ENCODE measurements at regions not wholly inside any gene's neighbourhood (a gene's known extent, or its start where the extent isn't known, plus 50 kb on each side); places are given as distances from the start of the nearest gene placed in this dataset.

DNA sequence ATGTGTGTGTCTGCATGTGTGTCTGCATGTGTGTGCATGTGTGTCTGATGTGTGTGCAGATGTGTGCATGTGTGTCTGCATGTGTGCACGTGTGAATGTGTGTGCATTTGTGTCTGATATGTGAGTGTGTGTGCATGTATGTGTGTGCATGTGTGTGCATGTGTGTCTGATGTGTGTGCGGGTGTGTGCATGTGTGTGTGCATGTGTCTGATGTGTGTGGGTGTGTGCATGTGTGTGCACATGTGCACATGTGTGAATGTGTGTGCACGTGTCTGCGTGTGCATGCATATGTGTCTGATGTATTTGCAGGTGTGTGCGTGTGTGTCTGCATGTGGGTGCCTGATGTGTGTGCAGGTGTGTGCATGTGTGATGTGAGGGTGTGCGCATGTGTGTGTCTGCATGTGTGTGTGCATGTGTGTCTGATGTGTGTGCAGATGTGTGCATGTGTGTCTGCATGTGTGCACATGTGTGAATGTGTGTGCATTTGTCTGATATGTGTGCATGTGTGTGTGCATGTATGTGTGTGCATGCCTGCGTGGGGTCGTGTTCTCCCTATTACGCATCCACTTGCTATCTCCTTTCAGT, 470.1 kb upstream of the HS6ST1 start:
- peaks cover 10 to 13% of the 10 kb centered on the region in 2 donors for H3K9me3 Mint-ChIP-seq
- no peak overlapping the region for H3K27ac Mint-ChIP-seq
- no peaks in the 10 kb centered on the region for H3K36me3 Mint-ChIP-seq
- ATAC-seq (no peak), DNase-seq (ENCODE audit: low spot score in 2 of 2) (no peak)

DNA sequence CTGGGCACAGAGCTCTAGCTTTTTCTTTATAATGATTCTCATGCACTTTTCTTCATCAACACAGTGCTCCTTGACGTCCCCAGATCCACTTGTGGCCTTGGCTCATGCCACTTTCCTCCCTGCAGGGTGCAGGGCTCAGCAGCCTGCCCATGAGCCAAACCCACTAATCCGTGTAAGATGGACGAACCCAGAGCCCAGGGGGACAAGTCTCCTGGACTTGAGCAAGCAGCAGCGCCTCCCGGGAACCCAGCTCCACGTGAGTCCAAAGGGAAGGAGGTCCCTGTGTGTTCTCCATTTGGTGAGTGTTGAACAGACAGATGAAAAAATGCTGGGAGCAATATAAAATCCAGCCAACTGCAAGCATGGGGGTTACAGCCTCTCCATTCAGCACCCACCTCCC, 470.6 kb upstream of the HS6ST1 start:
- no peaks in the 10 kb centered on the region for H3K36me3 Mint-ChIP-seq
- DNase-seq (ENCODE audit: low spot score in 2 of 2) (no peak), ATAC-seq (no peak)
- no peak overlapping the region for H3K27ac Mint-ChIP-seq
- peaks cover 10 to 13% of the 10 kb centered on the region in 2 donors for H3K9me3 Mint-ChIP-seq

DNA sequence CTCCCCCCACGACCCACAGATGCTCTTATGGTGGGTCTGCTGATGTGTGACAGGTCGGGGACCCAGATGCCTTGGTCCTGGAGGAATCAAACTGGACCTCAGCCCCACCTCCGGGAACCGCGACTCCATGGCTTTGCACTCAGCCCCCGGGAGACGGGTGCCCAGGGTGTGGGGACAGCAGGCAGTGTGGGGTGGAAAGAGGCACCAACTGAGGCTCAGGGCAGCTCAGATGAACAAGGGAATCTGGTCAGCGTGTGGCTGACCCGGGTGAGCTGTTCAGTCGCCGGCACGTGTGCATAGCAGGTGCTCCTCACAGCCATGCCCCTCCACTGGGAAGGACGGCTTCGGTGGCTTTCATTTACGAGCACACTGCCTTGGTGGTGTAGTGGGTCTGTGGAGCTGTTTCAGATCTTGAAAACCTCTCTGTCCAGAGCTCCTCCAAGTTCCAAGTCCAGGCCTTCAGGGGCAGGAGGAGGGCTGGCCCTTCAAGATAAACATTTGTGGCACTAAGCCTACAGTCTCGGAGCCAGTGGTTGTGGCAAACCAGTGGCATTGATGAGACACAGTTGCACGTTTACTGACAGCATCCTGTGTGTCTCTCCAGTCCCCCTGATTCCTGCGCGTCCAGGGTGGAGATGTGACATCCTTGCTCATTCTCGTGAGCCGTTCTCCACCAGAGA, 471.2 kb upstream of the HS6ST1 start:
- no peak overlapping the region for H3K27ac Mint-ChIP-seq
- no peaks in the 10 kb centered on the region for H3K36me3 Mint-ChIP-seq
- H3K9me3 Mint-ChIP-seq = peaks cover 10 to 13% of the 10 kb centered on the region in 2 donors
- ATAC-seq (no peak), DNase-seq (ENCODE audit: low spot score in 2 of 2) (no peak)

DNA sequence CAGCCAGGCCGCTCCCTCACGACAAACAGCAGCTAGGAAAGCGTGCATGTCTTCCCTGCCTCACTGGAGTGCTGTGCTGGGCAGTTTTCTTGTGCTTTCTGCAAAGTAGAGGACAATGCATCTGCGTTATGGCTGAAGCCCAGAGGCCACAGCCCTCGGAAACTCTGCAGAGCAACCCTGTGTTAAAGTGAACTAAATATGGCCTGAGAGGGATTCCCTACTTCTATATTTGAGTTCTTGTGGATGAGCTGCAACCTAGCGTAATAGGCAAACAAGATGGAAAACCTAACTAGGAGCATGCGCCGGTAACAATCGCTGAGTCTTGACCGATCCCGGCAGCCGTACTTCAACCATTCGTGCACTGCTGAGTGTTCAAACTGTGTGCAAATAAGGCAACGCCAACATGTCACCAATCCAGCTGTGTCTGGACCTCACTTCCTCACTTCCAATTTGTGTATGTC, 471.9 kb upstream of the HS6ST1 start:
- ATAC-seq (no peak), DNase-seq (ENCODE audit: low spot score in 2 of 2) (no peak)
- Mint-ChIP-seq H3K27ac (no peak overlapping the region), H3K36me3 (no peaks in the 10 kb centered on the region), H3K9me3 (peaks cover 10 to 13% of the 10 kb centered on the region in 2 donors)

DNA sequence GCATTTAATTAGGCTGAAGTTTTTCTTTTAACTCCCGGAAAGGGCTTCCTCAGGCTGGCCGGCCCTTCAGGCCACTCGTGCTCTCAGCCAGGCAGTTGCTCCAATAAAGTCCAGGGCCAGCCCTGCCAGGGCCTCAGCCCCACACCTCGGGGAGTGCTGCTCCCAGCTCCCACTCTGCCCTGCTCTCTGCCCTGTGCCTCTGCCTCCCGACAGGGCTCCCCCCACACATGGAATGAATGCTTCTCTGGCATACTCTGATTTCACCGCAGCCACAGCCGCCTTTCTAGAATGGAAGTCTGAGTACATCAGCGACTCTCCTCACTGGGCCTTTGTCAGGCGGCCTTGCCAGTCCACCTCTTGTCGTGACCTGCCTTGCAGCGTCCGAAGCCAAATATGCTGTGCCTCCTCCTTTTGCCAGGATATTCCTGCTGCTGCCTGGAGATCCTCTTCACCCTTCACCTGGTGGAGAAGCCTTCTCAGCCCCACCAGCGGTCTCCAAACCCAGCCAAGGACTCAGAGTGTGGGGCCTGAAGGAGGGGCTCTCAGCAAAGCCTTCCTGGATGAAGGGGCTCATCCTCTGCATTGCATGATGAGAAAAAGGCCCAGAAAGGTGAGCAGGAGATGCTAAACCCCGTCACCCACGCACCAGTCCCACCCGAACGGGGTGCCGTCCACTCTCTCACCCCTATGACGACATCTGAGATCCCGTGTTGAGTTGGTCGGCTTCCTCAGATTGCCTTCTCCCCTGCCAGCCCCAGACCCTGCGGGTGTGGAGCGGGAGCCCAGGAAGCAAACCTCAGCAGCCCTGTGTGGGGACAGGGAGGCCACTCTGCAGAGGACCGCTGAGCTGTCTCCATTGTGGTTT, 472.7 kb upstream of the HS6ST1 start:
- Mint-ChIP-seq H3K36me3 (no peaks in the 10 kb centered on the region), H3K9me3 (peaks cover 10 to 13% of the 10 kb centered on the region in 2 donors), H3K27ac (no peak overlapping the region)
- DNase-seq (ENCODE audit: low spot score in 2 of 2) (no peak), ATAC-seq (no peak)

DNA sequence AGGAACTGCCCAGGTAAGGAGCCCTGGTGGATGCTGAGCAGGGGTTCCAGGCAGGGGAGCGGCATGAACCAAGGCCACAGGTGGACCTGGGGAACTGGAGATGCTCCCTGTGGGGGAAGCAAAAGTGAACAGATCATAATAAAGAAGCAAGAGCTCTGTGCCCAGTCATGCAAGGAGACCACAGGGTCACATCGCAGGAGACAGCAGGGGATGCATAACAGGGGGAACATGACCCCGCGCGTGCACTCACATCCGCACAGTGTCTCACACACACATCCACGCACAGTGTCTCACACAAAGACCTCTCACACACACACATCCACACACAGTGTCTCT, 473.3 kb upstream of the HS6ST1 start:
- Mint-ChIP-seq H3K27ac (no peak overlapping the region), H3K9me3 (peaks cover 10 to 13% of the 10 kb centered on the region in 2 donors), H3K36me3 (no peaks in the 10 kb centered on the region)
- DNase-seq (ENCODE audit: low spot score in 2 of 2) = no peak
- no peak for ATAC-seq

DNA sequence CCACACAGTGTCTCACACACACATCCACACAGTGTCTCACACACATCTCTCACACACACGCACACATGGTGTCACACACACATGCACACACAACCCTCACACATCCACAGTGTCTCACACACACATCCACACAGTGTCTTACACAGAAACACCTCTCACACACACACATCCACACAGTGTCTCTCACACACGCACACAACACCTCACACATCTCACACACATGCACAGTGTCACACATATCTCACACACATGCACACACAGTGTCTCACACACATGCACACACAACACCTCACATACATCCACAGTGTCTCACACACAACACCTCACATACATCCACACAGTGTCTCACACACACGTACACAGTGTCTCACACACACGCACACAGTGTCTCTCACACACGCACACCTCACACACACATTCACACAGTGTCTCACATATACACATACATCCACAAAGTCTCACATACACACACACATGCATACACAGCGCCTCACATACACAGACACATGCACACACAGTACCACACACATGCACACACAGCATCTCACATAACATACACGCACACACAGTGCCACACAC, 473.9 kb upstream of the HS6ST1 start:
- no peak overlapping the region for H3K27ac Mint-ChIP-seq
- peaks cover 10 to 13% of the 10 kb centered on the region in 2 donors for H3K9me3 Mint-ChIP-seq
- ATAC-seq = no peak
- DNase-seq (ENCODE audit: low spot score in 2 of 2) = no peak
- H3K36me3 Mint-ChIP-seq = no peaks in the 10 kb centered on the region

DNA sequence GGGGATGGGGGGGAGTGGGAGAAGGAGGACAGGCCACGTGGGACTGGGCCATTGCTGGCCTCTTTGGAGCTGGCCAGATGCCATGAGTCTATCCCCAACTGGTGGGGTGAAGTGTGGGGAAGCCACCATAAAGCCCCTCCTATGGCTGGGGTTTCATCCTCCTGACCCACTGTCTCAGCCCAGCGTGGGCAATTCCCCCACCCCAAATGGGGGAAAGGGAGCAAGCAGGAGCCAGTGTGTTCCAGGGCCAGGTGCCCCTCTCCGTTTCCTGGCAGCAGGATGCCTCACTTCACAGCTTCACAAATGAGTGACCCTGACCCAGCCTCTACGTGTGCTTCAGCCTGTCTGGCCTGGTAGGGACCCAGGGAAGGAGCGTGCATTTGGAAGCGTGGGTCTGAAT, 474.7 kb upstream of the HS6ST1 start:
- H3K27ac Mint-ChIP-seq = no peak overlapping the region

DNA sequence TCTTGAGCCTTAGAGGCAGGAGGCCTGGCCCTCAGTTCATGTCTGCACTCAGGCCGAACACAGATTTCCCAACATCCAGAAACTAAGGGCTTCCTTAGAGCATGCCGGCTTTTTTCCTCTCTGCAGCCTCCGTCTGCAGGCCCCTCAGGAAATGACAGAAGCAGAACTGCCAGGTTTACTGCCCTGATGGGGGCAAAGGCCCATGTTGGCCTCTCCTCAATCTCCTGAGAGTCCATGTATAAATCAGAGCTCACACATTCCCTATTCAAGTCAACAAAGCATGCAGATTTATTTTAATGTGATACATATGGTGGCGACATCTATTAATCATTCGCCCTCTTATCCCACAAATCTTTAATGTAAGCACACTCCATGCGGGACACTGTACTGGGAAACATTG, 475.6 kb upstream of the HS6ST1 start:
- H3K27ac Mint-ChIP-seq = no peak overlapping the region
- H3K9me3 Mint-ChIP-seq = no peaks in the 10 kb centered on the region
- no peak for ATAC-seq
- H3K36me3 Mint-ChIP-seq = no peaks in the 10 kb centered on the region
- DNase-seq (ENCODE audit: low spot score in 2 of 2) = no peak

More for the DNA sequence above, 474.7 kb upstream of the HS6ST1 start:
- no peak for DNase-seq (ENCODE audit: low spot score in 2 of 2)
- no peaks in the 10 kb centered on the region for H3K36me3 Mint-ChIP-seq
- H3K9me3 Mint-ChIP-seq = peaks cover 7 to 9% of the 10 kb centered on the region in 2 donors
- ATAC-seq = no peak

DNA sequence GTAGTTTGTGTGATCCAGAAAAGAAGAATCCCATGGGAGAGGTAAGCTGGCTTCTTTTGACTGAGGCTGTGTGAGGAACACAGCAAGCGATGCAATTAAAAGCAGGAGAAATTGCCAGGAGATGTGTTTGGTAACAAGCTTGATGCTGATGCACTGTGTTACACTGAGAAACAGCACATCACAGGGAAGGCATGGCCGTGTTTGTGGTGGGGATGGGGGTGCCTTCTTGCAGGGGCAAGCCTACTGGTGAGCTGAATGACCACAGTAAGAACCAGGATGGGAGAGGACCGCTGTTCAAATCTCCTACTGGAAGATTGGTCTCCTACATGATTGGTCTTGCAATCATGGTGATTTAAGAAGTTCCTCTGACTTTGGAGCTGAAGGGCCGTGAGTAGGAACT, 477.7 kb upstream of the HS6ST1 start:
- Mint-ChIP-seq H3K9me3 (no peaks in the 10 kb centered on the region), H3K36me3 (no peaks in the 10 kb centered on the region), H3K27ac (no peak overlapping the region)
- ATAC-seq (no peak), DNase-seq (ENCODE audit: low spot score in 2 of 2) (no peak)

DNA sequence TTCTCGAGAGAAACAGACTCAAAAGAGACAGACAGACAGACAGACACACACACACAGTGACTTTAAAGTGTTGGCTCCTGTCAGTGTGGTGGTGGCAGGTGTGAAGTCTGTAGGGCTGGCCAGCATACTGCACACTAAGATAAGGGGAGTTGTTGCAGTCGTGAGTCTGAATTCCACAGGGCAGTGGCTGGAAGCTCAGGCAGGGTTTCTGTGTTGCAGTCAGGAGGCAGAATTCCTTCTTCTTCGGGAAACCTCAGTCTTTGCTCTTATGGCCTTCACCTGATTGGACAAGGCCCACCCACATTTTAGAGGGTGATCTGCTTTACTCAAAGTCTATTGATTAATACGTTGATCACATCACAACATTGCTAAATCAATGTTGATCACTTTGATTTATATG, 478.4 kb upstream of the HS6ST1 start:
- no peaks in the 10 kb centered on the region for H3K36me3 Mint-ChIP-seq
- H3K9me3 Mint-ChIP-seq = no peaks in the 10 kb centered on the region
- no peak overlapping the region for H3K27ac Mint-ChIP-seq
- DNase-seq (ENCODE audit: low spot score in 2 of 2) = no peak
- no peak for ATAC-seq

DNA sequence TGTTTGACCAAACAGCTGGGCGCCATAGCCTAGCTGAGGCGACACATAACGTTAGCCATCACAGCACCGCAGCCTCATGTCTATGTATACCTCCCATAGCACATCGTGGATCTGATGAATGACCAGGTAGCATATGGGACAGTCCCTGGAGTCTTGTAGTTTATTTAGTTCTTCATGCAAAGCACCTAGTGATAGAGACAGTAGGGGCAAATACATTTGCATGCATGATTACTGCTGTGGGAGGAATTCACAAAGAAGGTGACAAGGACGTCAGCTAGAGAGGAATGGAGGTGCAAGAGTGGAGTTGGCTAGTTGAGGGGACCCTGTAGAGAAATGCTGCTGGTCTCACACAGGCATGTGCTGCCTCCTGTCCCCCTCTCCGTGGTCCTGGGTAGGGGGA, 478.9 kb upstream of the HS6ST1 start:
- Mint-ChIP-seq H3K9me3 (no peaks in the 10 kb centered on the region), H3K36me3 (no peaks in the 10 kb centered on the region), H3K27ac (no peak overlapping the region)
- no peak for DNase-seq (ENCODE audit: low spot score in 2 of 2)
- ATAC-seq = no peak

DNA sequence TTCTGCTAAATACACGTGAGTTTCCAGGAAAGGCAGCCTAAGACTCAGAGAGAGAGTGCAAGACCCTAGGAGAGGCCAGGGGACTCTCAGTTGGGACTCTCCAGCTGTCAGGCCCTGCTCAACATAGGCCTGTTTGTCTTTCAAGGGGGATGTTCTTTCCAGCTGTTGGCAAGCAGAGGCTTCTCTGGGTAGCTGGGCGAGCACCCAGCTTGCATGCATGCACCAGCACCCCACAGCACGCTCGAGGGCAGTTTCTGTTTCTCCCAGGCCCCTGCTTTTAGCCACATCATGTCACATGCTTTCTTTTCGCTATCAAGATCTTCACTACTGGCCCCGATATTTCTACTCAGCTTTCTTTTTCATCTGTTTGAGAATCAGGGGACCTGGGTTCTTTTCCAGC, 479.3 kb upstream of the HS6ST1 start:
- ATAC-seq (no peak), DNase-seq (ENCODE audit: low spot score in 2 of 2) (no peak)
- H3K36me3 Mint-ChIP-seq = no peaks in the 10 kb centered on the region
- H3K9me3 Mint-ChIP-seq = no peaks in the 10 kb centered on the region
- H3K27ac Mint-ChIP-seq = no peak overlapping the region

DNA sequence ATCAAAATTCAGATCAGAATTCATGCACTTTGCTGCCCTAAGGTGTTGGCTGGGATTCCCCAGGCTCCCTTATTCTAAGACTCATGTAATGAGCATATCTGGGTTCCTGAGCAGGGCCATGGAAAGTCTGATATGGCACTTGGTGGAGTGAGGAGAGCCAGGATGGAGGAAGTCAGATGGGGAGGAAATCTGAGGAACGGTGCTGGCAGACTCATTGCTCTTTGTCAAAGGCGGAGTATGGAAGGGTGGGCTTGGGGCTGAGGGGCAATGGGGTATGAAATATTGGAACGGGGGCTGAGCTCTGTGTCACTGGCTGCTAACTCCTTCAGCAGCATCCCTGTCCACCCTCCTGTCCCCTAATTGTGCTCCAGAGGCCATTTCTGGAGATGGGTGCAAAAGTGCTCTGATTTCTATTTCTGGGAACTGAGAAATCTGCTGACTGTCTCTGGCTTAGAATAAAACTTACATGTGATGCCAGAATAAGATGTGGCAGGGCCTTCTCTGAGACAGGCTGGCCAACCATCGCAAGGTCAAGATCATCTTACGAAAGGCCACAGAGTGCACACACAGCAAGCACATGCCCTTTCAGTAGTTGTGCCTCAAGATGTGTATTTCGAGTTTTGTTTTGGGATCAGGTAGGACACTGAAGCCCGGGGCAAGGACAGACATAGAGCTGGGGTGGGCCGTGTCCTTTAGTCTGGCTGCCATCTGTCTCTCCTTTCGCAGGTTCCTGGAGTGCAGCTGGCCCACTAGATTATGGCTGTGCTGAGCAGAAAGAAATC, 480.0 kb upstream of the HS6ST1 start:
- ATAC-seq (no peak), DNase-seq (ENCODE audit: low spot score in 2 of 2) (no peak)
- Mint-ChIP-seq H3K27ac (no peak overlapping the region), H3K9me3 (no peaks in the 10 kb centered on the region), H3K36me3 (no peaks in the 10 kb centered on the region)

DNA sequence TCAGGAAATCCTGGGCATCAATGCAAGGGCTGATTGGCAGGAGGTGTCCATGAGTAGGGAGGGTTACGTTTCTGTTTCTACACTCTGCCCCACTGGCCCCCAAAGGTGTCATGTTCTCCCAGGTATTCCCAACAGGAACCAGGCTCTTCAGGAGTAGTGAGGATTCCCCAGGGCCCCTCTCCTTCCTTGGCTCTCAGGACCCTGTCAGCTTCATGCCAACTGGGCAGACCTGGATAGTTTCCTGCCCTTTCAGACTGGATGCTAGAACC, 480.6 kb upstream of the HS6ST1 start:
- H3K27ac Mint-ChIP-seq = no peak overlapping the region
- H3K9me3 Mint-ChIP-seq = no peaks in the 10 kb centered on the region
- no peak for DNase-seq (ENCODE audit: low spot score in 2 of 2)
- ATAC-seq = no peak
- no peaks in the 10 kb centered on the region for H3K36me3 Mint-ChIP-seq

DNA sequence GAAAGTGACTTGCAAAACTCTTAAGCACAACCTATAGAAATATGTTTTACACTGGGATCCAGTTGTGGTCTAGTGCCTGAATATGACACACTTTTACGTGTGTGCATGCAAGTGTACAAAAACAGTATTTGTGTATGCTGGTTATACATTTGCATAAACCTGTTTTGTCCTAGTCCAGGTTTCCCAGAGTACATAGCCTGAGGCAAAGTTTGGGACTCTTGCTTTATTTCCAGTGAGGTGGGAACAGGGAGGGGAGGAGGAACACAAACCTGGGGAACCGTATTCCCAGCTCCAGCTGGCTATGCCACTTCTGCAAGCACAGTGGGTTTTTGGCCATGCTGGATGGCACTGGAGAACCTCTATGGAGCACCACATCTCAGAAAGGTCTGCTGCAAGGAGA, 481.1 kb upstream of the HS6ST1 start:
- Mint-ChIP-seq H3K27ac (no peak overlapping the region), H3K9me3 (no peaks in the 10 kb centered on the region), H3K36me3 (no peaks in the 10 kb centered on the region)
- ATAC-seq (no peak), DNase-seq (ENCODE audit: low spot score in 2 of 2) (no peak)

DNA sequence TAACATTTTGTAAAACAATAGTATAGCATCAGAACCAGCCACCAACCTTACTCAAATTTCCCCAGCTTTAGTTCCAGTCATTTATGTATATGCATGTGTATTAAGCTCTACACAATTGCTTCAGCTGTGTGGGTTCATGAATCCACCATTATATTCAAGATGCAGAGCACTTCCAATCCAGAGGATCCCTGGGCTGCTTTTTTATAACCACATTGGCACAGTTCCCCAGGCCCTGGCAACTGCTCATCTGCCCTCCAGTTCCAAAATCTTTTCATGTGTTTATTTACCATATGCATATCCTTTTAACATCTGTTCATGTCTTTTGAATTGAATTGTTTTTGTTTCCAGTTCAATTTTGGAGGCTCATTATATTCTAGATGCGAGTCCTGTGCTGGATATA, 482.9 kb upstream of the HS6ST1 start:
- DNase-seq (ENCODE audit: low spot score in 2 of 2) = no peak
- H3K27ac Mint-ChIP-seq = no peak overlapping the region
- H3K36me3 Mint-ChIP-seq = no peaks in the 10 kb centered on the region
- no peak for ATAC-seq
- H3K9me3 Mint-ChIP-seq = no peaks in the 10 kb centered on the region

Data from activated naive CD4-positive, alpha-beta T cell treated with anti-CD3 and anti-CD28 coated beads, Interleukin-2, amount 50 U/mL, for 72 hours (primary cell).